H9 (cell line): ENCODE measurements at regions not wholly inside any gene's neighbourhood (a gene's known extent, or its start where the extent isn't known, plus 50 kb on each side); places are given as distances from the start of the nearest gene placed in this dataset.

Source experiments
- DNase-seq: peaks from one replicate; pipeline ENCODE4 v3.0.0-alpha.2; 2017
- H2AFZ ChIP-seq: one replicate; pipeline ENCODE4 v1.6.1; 2013; ENCODE audit warnings: mild to moderate bottlenecking, low read length, control low read depth, moderate library complexity
- H2AK5ac ChIP-seq: 2 replicates; pipeline ENCODE4 v1.6.1; 2013; ENCODE audit warnings: low read length, control low read depth, mixed read lengths; ENCODE audit not compliant: insufficient read length
- H2BK120ac ChIP-seq: one replicate; pipeline ENCODE4 v1.6.1; 2013; ENCODE audit warnings: low read depth, mild to moderate bottlenecking, low read length, control low read depth, inconsistent platforms; ENCODE audit not compliant: poor library complexity, severe bottlenecking
- H2BK12ac ChIP-seq: 2 replicates; pipeline ENCODE4 v1.6.1; 2013; ENCODE audit warnings: low read length, control low read depth, mixed read lengths, low read depth; ENCODE audit not compliant: insufficient read length
- H2BK15ac ChIP-seq: 2 replicates; pipeline ENCODE4 v1.6.1; 2013; ENCODE audit warnings: low read depth, low read length, control low read depth
- H2BK20ac ChIP-seq: one replicate; pipeline ENCODE4 v1.6.1; 2013; ENCODE audit warnings: low read depth, mild to moderate bottlenecking, low read length, control low read depth, inconsistent platforms; ENCODE audit not compliant: poor library complexity, severe bottlenecking
- H2BK5ac ChIP-seq: 2 replicates; pipeline ENCODE4 v1.6.1; 2013; ENCODE audit warnings: low read length, control low read depth, mixed read lengths; ENCODE audit not compliant: insufficient read length
- H3K14ac ChIP-seq: 2 replicates; pipeline ENCODE4 v1.6.1; 2013; ENCODE audit warnings: low read length, control low read depth; ENCODE audit not compliant: insufficient read depth
- H3K18ac ChIP-seq: 2 replicates; pipeline ENCODE4 v1.6.1; 2013; ENCODE audit warnings: low read depth, mild to moderate bottlenecking, mixed read lengths, low read length, control low read depth; ENCODE audit not compliant: insufficient read length
- H3K23ac ChIP-seq: 2 replicates; pipeline ENCODE4 v1.6.1; 2013; ENCODE audit warnings: low read length, control low read depth, mixed read lengths, low read depth; ENCODE audit not compliant: insufficient read length
- H3K23me2 ChIP-seq: 2 replicates; pipeline ENCODE4 v1.6.1; 2013; ENCODE audit warnings: low read depth, mild to moderate bottlenecking, mixed read lengths, low read length, control low read depth; ENCODE audit not compliant: insufficient read length, poor library complexity, severe bottlenecking
- H3K27ac ChIP-seq: 2 replicates; pipeline ENCODE4 v1.5.1; 2013; ENCODE audit warnings: low read length, control low read depth, mixed read lengths, low read depth; ENCODE audit not compliant: insufficient read length
- H3K27me3 ChIP-seq: 2 replicates; pipeline ENCODE4 v1.6.1; 2013; ENCODE audit warnings: low read length, control low read depth, inconsistent platforms; ENCODE audit not compliant: insufficient read depth
- H3K4ac ChIP-seq: 2 replicates; pipeline ENCODE4 v1.6.1; 2013; ENCODE audit warnings: low read depth, mild to moderate bottlenecking, control low read depth, inconsistent platforms, low read length, moderate library complexity
- H3K4me1 ChIP-seq: 2 replicates; pipeline ENCODE4 v1.6.1; 2013; ENCODE audit warnings: low read length, control low read depth, inconsistent platforms; ENCODE audit not compliant: insufficient read depth
- H3K4me2 ChIP-seq: 2 replicates; pipeline ENCODE4 v1.6.1; 2013; ENCODE audit warnings: low read length, control low read depth, mixed read lengths; ENCODE audit not compliant: insufficient read length, insufficient read depth
- H3K56ac ChIP-seq: 2 replicates; pipeline ENCODE4 v1.6.1; 2013; ENCODE audit warnings: low read depth, mild to moderate bottlenecking, mixed read lengths, low read length, control low read depth; ENCODE audit not compliant: insufficient read length
- H3K79me1 ChIP-seq: 2 replicates; pipeline ENCODE4 v1.6.1; 2013; ENCODE audit warnings: low read depth, mild to moderate bottlenecking, moderate library complexity, low read length, control low read depth, inconsistent platforms; ENCODE audit not compliant: insufficient read depth, poor library complexity, severe bottlenecking
- H3K79me2 ChIP-seq: 2 replicates; pipeline ENCODE4 v1.6.1; 2013; ENCODE audit warnings: low read length, control low read depth, inconsistent platforms; ENCODE audit not compliant: insufficient read depth
- H3K9ac ChIP-seq: 2 replicates; pipeline ENCODE4 v1.6.1; 2013; ENCODE audit warnings: low read length, control low read depth, mixed read lengths; ENCODE audit not compliant: insufficient read length; ENCODE audit errors: extremely low read depth
- H3K9me3 ChIP-seq: one replicate; pipeline ENCODE4 v1.6.1; 2013; ENCODE audit warnings: low read depth, low read length, inconsistent platforms; ENCODE audit not compliant: control insufficient read depth
- H3T11ph ChIP-seq: one replicate; pipeline ENCODE4 v1.6.1; 2013; ENCODE audit warnings: mild to moderate bottlenecking, low read length, control low read depth, inconsistent platforms
- H4K20me1 ChIP-seq: one replicate; pipeline ENCODE4 v1.6.1; 2013; ENCODE audit not compliant: control insufficient read depth, insufficient read length, insufficient read depth
- H4K5ac ChIP-seq: 2 replicates; pipeline ENCODE4 v1.6.1; 2013; ENCODE audit warnings: low read depth, mild to moderate bottlenecking, mixed read lengths, low read length, control low read depth; ENCODE audit not compliant: insufficient read length
- H4K8ac ChIP-seq: replicated peaks from 2 replicates; pipeline ENCODE4 v1.6.1; 2013; ENCODE audit warnings: low read length, control low read depth, mixed read lengths, low read depth; ENCODE audit not compliant: insufficient read length
- H4K91ac ChIP-seq: 2 replicates; pipeline ENCODE4 v1.6.1; 2013; ENCODE audit warnings: low read depth, mild to moderate bottlenecking, moderate library complexity, mixed read lengths, low read length, control low read depth; ENCODE audit not compliant: insufficient read length
- H3K27ac Mint-ChIP-seq, 3 experiments: 2 replicates in 2 of 3; 3 replicates in 1 of 3; pipeline ENCODE4 v1.8.0; 2020 to 2021; ENCODE audit warnings: mixed read lengths in 3 of 3, mild to moderate bottlenecking in 1 of 3, moderate library complexity in 1 of 3
- H3K27me3 Mint-ChIP-seq: 2 replicates; pipeline ENCODE4 v1.8.0; 2021; ENCODE audit warnings: low read depth, mild to moderate bottlenecking, moderate library complexity, mixed read lengths
- H3K36me3 Mint-ChIP-seq, 3 experiments: 2 replicates in 2 of 3; 3 replicates in 1 of 3; pipeline ENCODE4 v1.8.0; 2020 to 2021; ENCODE audit warnings: low read depth in 3 of 3, mixed read lengths in 3 of 3; ENCODE audit not compliant: insufficient read depth in 1 of 3
- H3K4me1 Mint-ChIP-seq, 2 experiments: 2 replicates each; pipeline ENCODE4 v1.8.0; 2020; ENCODE audit warnings: mixed read lengths in 2 of 2
- H3K4me3 Mint-ChIP-seq, 2 experiments: 2 replicates in 1 of 2; 3 replicates in 1 of 2; pipeline ENCODE4 v1.8.0; 2020 to 2021; ENCODE audit warnings: mild to moderate bottlenecking in 2 of 2, mixed read lengths in 2 of 2, moderate library complexity in 1 of 2
- H3K9me3 Mint-ChIP-seq, 2 experiments: 2 replicates in 1 of 2; 3 replicates in 1 of 2; pipeline ENCODE4 v1.8.0; 2020; ENCODE audit warnings: mild to moderate bottlenecking in 2 of 2, mixed read lengths in 2 of 2, moderate library complexity in 1 of 2
- CTCF ChIP-seq: fragments of 200-600 bp; sonication (generic); conservative IDR thresholded peaks from 3 replicates; pipeline ENCODE4 v1.8.0; 2021; ENCODE audit warnings: antibody characterized with exemption, mild to moderate bottlenecking
- WGBS: extraction: QIAGEN DNeasy Blood & Tissue Kit; methylation state at CpG from one replicate; pipeline ENCODE4 v1.1.7; 2013; ENCODE audit warnings: missing lambda C conversion rate, low lambda C conversion rate, mixed read lengths; ENCODE audit not compliant: insufficient read length; ENCODE audit errors: extremely low coverage; 5-methylcytosine and 5-hydroxymethylcytosine counted together

GRCh38 chr16:82328881-82329469 is 159.0 kb upstream of the MPHOSPH6 start:
- no peak overlapping the region for H3K23ac ChIP-seq
- no peaks in the 10 kb centered on the region for H3K79me2 ChIP-seq
- no peak overlapping the region for H2BK12ac ChIP-seq
- Mint-ChIP-seq H3K27ac (no peak overlapping the region), H3K36me3 (peaks cover 0 to 3% (median 0%) of the 10 kb centered on the region in 3 experiments; a peak in 2 of 7 replicates), H3K4me1 (peaks cover 3 to 6% of the 10 kb centered on the region in 2 experiments; a peak in 3 of 4 replicates), H3K4me3 (no peak overlapping the region), H3K27me3 (peaks cover 5% of the 10 kb centered on the region), H3K9me3 (peaks cover 4 to 6% of the 10 kb centered on the region in 2 experiments)
- H2BK5ac ChIP-seq: no peak overlapping the region
- H4K8ac ChIP-seq: no peak overlapping the region
- no peak overlapping the region for H3T11ph ChIP-seq
- H3K79me1 ChIP-seq: no peaks in the 10 kb centered on the region
- no peak overlapping the region for H3K4ac ChIP-seq
- H3K27me3 ChIP-seq: no peaks in the 10 kb centered on the region
- H4K91ac ChIP-seq: no peak overlapping the region
- H4K5ac ChIP-seq: no peak overlapping the region
- H3K9me3 ChIP-seq: no peaks in the 10 kb centered on the region
- H3K18ac ChIP-seq: no peak overlapping the region
- H2BK120ac ChIP-seq: no peak overlapping the region
- TF ChIP-seq CTCF: no peak
- no peaks in the 10 kb centered on the region for H3K23me2 ChIP-seq
- no peak overlapping the region for H2AFZ ChIP-seq
- WGBS: no CpG with 5 or more reads among the region's 5 CpGs
- no peak overlapping the region for H2BK15ac ChIP-seq
- H4K20me1 ChIP-seq: no peaks in the 10 kb centered on the region
- no peak overlapping the region for H3K27ac ChIP-seq
- H3K9ac ChIP-seq: no peak overlapping the region
- H2BK20ac ChIP-seq: no peak overlapping the region
- no peak for DNase-seq
- H2AK5ac ChIP-seq: no peak overlapping the region
- no peak overlapping the region for H3K14ac ChIP-seq
- H3K4me2 ChIP-seq: no peak overlapping the region
- no peaks in the 10 kb centered on the region for H3K4me1 ChIP-seq
- no peak overlapping the region for H3K56ac ChIP-seq
